K562 (cell line): ENCODE measurements at regions not wholly inside any gene's neighbourhood (a gene's known extent, or its start where the extent isn't known, plus 50 kb on each side); places are given as distances from the start of the nearest gene placed in this dataset.

ENCODE experiments used
- ATAC-seq: fragments of 200-7000 bp; cut with Tn5 transposase; 3 replicates; pipeline ENCODE4 v1.9.1; 2020; ENCODE audit warnings: moderate library complexity
- BruUV-seq: library from RNA; stranded (reverse); fragments of 400-500 nt; replicated peaks from 2 replicates; lab custom pipeline; 2021; lab: Mats Ljungman, UMichigan
- CTCF ChIA-PET: fragments of 300-600 bp; formaldehyde crosslinking; extraction: SDS; loops from one replicate; lab custom pipeline; 2021; ENCODE audit warnings: low intra/inter-chr PET ratio; lab: Yijun Ruan, JAX
- POLR2A ChIA-PET: fragments of 300-600, 350-650 bp; sonication (Branson Sonifier 250); formaldehyde crosslinking; extraction: SDS; loops from one replicate; lab custom pipeline; 2021; ENCODE audit warnings: antibody characterized with exemption, inconsistent platforms; lab: Yijun Ruan, JAX
- DNase-seq, 4 experiments: peaks; one replicate each; pipeline versions ENCODE4 v3.0.0 to v3.0.0-alpha.2; 2011 to 2018; ENCODE audit warnings: low spot score in 3 of 4, mixed read lengths in 3 of 4; ENCODE audit errors: extremely low read depth in 1 of 4
- FAIRE-seq: peaks from 2 replicates; lab custom pipeline; 2011; peaks lifted over from hg19 to GRCh38; lab: Jason Lieb, UNC
- H2AFZ ChIP-seq: 2 replicates; pipeline ENCODE4 v1.6.0; 2011; ENCODE audit warnings: low read depth, low read length, control low read depth, inconsistent platforms
- H3K27ac ChIP-seq: fragments of 200-600 bp; 3 replicates; pipeline ENCODE4 v1.8.0; 2011; ENCODE audit warnings: low read depth, mild to moderate bottlenecking, control low read depth, inconsistent platforms, low read length, moderate library complexity, mixed read lengths; ENCODE audit errors: extremely low read depth
- H3K27me3 ChIP-seq, 2 experiments: fragments of 300-600 bp in 1 of 2; 2 replicates in 1 of 2; 3 replicates in 1 of 2; pipeline versions ENCODE4 v1.6.0 to v1.8.0; 2011; ENCODE audit warnings: inconsistent platforms in 2 of 2, low read length in 2 of 2, mild to moderate bottlenecking in 1 of 2, mixed read lengths in 1 of 2, moderate library complexity in 1 of 2; ENCODE audit not compliant: control insufficient read depth in 2 of 2, insufficient read depth in 2 of 2
- H3K36me3 ChIP-seq: fragments of 300-600 bp; 3 replicates; pipeline ENCODE4 v1.8.0; 2011; ENCODE audit warnings: mild to moderate bottlenecking, low read length, inconsistent platforms; ENCODE audit not compliant: control insufficient read depth, insufficient read depth
- H3K4me1 ChIP-seq, 2 experiments: fragments of 200-600 bp in 1 of 2; replicated peaks in 1 of 2; 2 replicates in 1 of 2; 3 replicates in 1 of 2; pipeline versions ENCODE4 v1.5.1 to v1.8.0; 2011; ENCODE audit warnings: inconsistent platforms in 2 of 2, low read length in 2 of 2, mild to moderate bottlenecking in 1 of 2, mixed read lengths in 1 of 2, moderate library complexity in 1 of 2; ENCODE audit not compliant: control insufficient read depth in 2 of 2, insufficient read depth in 2 of 2
- H3K4me2 ChIP-seq: 2 replicates; pipeline ENCODE4 v1.6.1; 2011; ENCODE audit warnings: low read length, control low read depth, inconsistent platforms, mixed read lengths; ENCODE audit not compliant: insufficient read depth
- H3K4me3 ChIP-seq: fragments of 200-600 bp; sonication (generic), shearing (Covaris generic); 2 replicates; pipeline ENCODE4 v1.5.1; 2016; ENCODE audit warnings: control low read depth, inconsistent platforms
- H3K79me2 ChIP-seq: fragments of 200-600 bp; 3 replicates; pipeline ENCODE4 v1.8.0; 2011; ENCODE audit warnings: low read length, inconsistent platforms; ENCODE audit not compliant: control insufficient read depth, insufficient read depth
- H3K9ac ChIP-seq, 2 experiments: 2 replicates each; pipeline versions ENCODE4 v1.6.0 to v1.6.1; 2011; ENCODE audit warnings: low read depth in 2 of 2, low read length in 2 of 2, control low read depth in 1 of 2, inconsistent platforms in 1 of 2, mild to moderate bottlenecking in 1 of 2, mixed read lengths in 1 of 2; ENCODE audit not compliant: insufficient read depth in 1 of 2
- H3K9me1 ChIP-seq: one replicate; pipeline ENCODE4 v1.6.0; 2011; ENCODE audit warnings: inconsistent platforms, mild to moderate bottlenecking, low read length, moderate library complexity; ENCODE audit not compliant: control insufficient read depth, insufficient read depth
- H3K9me3 ChIP-seq: replicated peaks from 2 replicates; pipeline ENCODE4 v1.5.1; 2011; ENCODE audit warnings: low read depth, low read length, inconsistent platforms; ENCODE audit not compliant: control insufficient read depth, insufficient read depth
- H4K20me1 ChIP-seq: replicated peaks from 2 replicates; pipeline ENCODE4 v1.6.1; 2011; ENCODE audit warnings: low read length, inconsistent platforms, mixed read lengths; ENCODE audit not compliant: control insufficient read depth, insufficient read depth
- CEBPB ChIP-seq: fragments of 450-650 bp; IDR thresholded peaks from 2 replicates; pipeline ENCODE4 v1.6.1; 2016; ENCODE audit warnings: missing genetic modification characterization, missing compliant biosample characterization
- RB1 ChIP-seq: fragments of 450-650 bp; IDR thresholded peaks from 2 replicates; pipeline ENCODE4 v1.6.1; 2017; ENCODE audit warnings: low read depth, mild to moderate bottlenecking
- ZNF696 ChIP-seq: fragments of 250-450 bp; sonication (Bioruptor Pico); conservative IDR thresholded peaks from 2 replicates; pipeline ENCODE4 v1.4.0; 2020; ENCODE audit warnings: mild to moderate bottlenecking, moderate library complexity
- WGBS: fragments of 100-300 bp; shearing (Covaris generic); methylation state at CpG from one replicate; pipeline ENCODE4 v1.1.6; 2016; ENCODE audit warnings: low coverage, mixed read lengths; ENCODE audit not compliant: insufficient coverage; ENCODE audit errors: missing lambda C conversion rate; 5-methylcytosine and 5-hydroxymethylcytosine counted together
- in situ Hi-C: fragments of 300-500 bp; cut with MboI; formaldehyde crosslinking; loops from 4 replicates; pipeline ENCODE4 v1.15.0; 2018; ENCODE audit warnings: inconsistent platforms, mixed read lengths
- intact Hi-C: fragments of 100-400 bp; cut with micrococcal nuclease; formaldehyde crosslinking; loops from 2 replicates; pipeline ENCODE4 v1.14.2; 2022
- TF ChIP-seq, protein P1 (sequence below): fragments of 250-450 bp; sonication (Bioruptor Pico); IDR thresholded peaks from 2 replicates; pipeline ENCODE4 v1.8.0; 2021; ENCODE audit warnings: moderate library complexity, mild to moderate bottlenecking, inconsistent platforms
- TF ChIP-seq, protein P2 (sequence below): fragments of 250-450 bp; sonication (Bioruptor Pico); IDR thresholded peaks from 2 replicates; pipeline ENCODE4 v1.4.0; 2020; ENCODE audit warnings: mild to moderate bottlenecking, moderate library complexity

DNA sequence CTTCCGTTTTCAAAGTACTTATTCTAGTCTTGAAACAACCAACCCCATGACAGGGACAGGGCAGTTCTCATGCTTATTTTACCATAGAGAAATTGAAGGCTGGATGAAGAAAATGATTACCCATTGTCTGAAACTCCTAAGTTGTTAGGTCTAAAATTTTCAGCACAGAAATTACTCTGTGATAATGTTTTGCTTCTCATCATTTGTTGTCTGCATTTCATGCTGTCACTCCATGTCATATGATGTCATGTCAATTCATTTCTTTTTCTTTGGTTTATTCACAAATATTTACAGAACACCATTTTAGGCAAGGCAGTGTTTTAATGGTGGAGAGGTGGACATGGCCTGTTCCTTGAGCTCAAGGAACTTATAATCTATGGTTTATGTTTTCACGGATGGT, 98.2 kb upstream of the RASGRP1 start:
- in situ Hi-C loops = no loop called here

More for the DNA sequence above, 98.2 kb upstream of the RASGRP1 start:
- POLR2A ChIA-PET = no interaction called here
- Histone ChIP-seq H3K4me2 (no peak overlapping the region), H3K4me3 (no peak overlapping the region), H4K20me1 (no peaks in the 10 kb centered on the region)
- 0% methylated on average over 2 of the region's 2 CpGs for WGBS
- TF ChIP-seq, protein P1, sequence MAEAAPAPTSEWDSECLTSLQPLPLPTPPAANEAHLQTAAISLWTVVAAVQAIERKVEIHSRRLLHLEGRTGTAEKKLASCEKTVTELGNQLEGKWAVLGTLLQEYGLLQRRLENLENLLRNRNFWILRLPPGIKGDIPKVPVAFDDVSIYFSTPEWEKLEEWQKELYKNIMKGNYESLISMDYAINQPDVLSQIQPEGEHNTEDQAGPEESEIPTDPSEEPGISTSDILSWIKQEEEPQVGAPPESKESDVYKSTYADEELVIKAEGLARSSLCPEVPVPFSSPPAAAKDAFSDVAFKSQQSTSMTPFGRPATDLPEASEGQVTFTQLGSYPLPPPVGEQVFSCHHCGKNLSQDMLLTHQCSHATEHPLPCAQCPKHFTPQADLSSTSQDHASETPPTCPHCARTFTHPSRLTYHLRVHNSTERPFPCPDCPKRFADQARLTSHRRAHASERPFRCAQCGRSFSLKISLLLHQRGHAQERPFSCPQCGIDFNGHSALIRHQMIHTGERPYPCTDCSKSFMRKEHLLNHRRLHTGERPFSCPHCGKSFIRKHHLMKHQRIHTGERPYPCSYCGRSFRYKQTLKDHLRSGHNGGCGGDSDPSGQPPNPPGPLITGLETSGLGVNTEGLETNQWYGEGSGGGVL = no peak
- TF ChIP-seq RB1 = no peak
- no peak for TF ChIP-seq ZNF696 (CRISPR knock-in tag)
- TF ChIP-seq, protein P2, sequence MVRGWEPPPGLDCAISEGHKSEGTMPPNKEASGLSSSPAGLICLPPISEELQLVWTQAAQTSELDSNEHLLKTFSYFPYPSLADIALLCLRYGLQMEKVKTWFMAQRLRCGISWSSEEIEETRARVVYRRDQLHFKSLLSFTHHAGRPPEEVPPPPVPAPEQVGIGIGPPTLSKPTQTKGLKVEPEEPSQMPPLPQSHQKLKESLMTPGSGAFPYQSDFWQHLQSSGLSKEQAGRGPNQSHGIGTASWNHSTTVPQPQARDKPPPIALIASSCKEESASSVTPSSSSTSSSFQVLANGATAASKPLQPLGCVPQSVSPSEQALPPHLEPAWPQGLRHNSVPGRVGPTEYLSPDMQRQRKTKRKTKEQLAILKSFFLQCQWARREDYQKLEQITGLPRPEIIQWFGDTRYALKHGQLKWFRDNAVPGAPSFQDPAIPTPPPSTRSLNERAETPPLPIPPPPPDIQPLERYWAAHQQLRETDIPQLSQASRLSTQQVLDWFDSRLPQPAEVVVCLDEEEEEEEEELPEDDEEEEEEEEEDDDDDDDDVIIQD (CRISPR knock-in tag) = no peak
- TF ChIP-seq CEBPB = no peak
- TF ChIP-seq, all 486 proteins: peak for 0
- no peaks in the 10 kb centered on the region for H3K4me1 ChIP-seq
- no TSS peak for BruUV-seq
- no peaks in the 10 kb centered on the region for H3K79me2 ChIP-seq
- no peaks in the 10 kb centered on the region for H3K9me3 ChIP-seq
- H3K9ac ChIP-seq = no peak overlapping the region
- FAIRE-seq (no peak), ATAC-seq (no peak), DNase-seq (no peak)
- H3K27me3 ChIP-seq = peaks cover 0 to 3% of the 10 kb centered on the region in 2 experiments; a peak in 1 of 5 replicates
- H2AFZ ChIP-seq = no peak overlapping the region
- H3K36me3 ChIP-seq = no peaks in the 10 kb centered on the region
- H3K9me1 ChIP-seq = no peaks in the 10 kb centered on the region
- intact Hi-C loops = no loop called here
- H3K27ac ChIP-seq = no peak overlapping the region
- CTCF ChIA-PET = no interaction called here
